ENCODE measurements at regions not wholly inside any gene's neighbourhood (a gene's known extent, or its start where the extent isn't known, plus 50 kb on each side); places are given as distances from the start of the nearest gene placed in this dataset.

- Histone ChIP-seq H3K27me3 (ENCODE audit: insufficient read depth, low read length, poor library complexity) (no peaks in the 10 kb centered on the region), H2BK5ac (ENCODE audit: low read length) (no peak overlapping the region), H3K27ac (ENCODE audit: low read depth, low read length) (no peak overlapping the region), H3K4ac (ENCODE audit: low read depth, low read length) (no peak overlapping the region), H3K79me2 (ENCODE audit: control insufficient read depth, insufficient read depth, low read length) (no peaks in the 10 kb centered on the region), H3K4me3 (ENCODE audit: low read length) (no peak overlapping the region), H3K4me1 (ENCODE audit: control insufficient read depth, low read depth, low read length) (no peaks in the 10 kb centered on the region), H4K8ac (ENCODE audit: low read depth, low read length) (no peak overlapping the region), H3K79me1 (ENCODE audit: low read length) (no peaks in the 10 kb centered on the region), H3K9ac (ENCODE audit: low read length) (no peak overlapping the region), H4K5ac (ENCODE audit: low read length) (no peak overlapping the region), H3K56ac (ENCODE audit: low read length) (no peak overlapping the region), H3K4me2 (ENCODE audit: low read length) (no peak overlapping the region), H2BK120ac (ENCODE audit: low read depth, low read length) (no peak overlapping the region), H3K23ac (ENCODE audit: low read length) (no peak overlapping the region), H2AK5ac (ENCODE audit: low read length) (no peak overlapping the region), H3K18ac (ENCODE audit: low read length) (no peak overlapping the region), H2BK15ac (replicated peaks; ENCODE audit: low read depth) (no peak overlapping the region), H3K36me3 (ENCODE audit: control insufficient read depth, insufficient read depth, low read length) (no peaks in the 10 kb centered on the region)
- DNase-seq, result no peak
- WGBS (ENCODE audit: extremely low coverage, insufficient coverage, low lambda C conversion rate), result no CpG with 5 or more reads among the region's 11 CpGs
These were observed 142.9 kb downstream of the ASCL1 start for GRCh38 chr12:103100257-103100831.

GRCh38 chr12:103102225-103102744 lies 144.8 kb downstream of the ASCL1 start:
- Histone ChIP-seq H3K4me1 (ENCODE audit: control insufficient read depth, low read depth, low read length) (no peaks in the 10 kb centered on the region), H3K56ac (ENCODE audit: low read length) (no peak overlapping the region), H2BK120ac (ENCODE audit: low read depth, low read length) (no peak overlapping the region), H2BK5ac (ENCODE audit: low read length) (no peak overlapping the region), H3K79me1 (ENCODE audit: low read length) (no peaks in the 10 kb centered on the region), H4K5ac (ENCODE audit: low read length) (no peak overlapping the region), H3K9ac (ENCODE audit: low read length) (no peak overlapping the region), H3K36me3 (ENCODE audit: control insufficient read depth, insufficient read depth, low read length) (no peaks in the 10 kb centered on the region), H3K4ac (ENCODE audit: low read depth, low read length) (no peak overlapping the region), H3K4me3 (ENCODE audit: low read length) (no peak overlapping the region), H3K79me2 (ENCODE audit: control insufficient read depth, insufficient read depth, low read length) (no peaks in the 10 kb centered on the region), H2AK5ac (ENCODE audit: low read length) (no peak overlapping the region), H3K18ac (ENCODE audit: low read length) (no peak overlapping the region), H3K23ac (ENCODE audit: low read length) (no peak overlapping the region), H3K27me3 (ENCODE audit: insufficient read depth, low read length, poor library complexity) (no peaks in the 10 kb centered on the region), H3K27ac (ENCODE audit: low read depth, low read length) (no peak overlapping the region), H3K4me2 (ENCODE audit: low read length) (no peak overlapping the region), H4K8ac (ENCODE audit: low read depth, low read length) (no peak overlapping the region), H2BK15ac (replicated peaks; ENCODE audit: low read depth) (no peak overlapping the region)
- WGBS (ENCODE audit: extremely low coverage, insufficient coverage, low lambda C conversion rate), result no CpG with 5 or more reads among the region's 2 CpGs
- DNase-seq, result no peak

GRCh38 chr12:103105971-103106597 lies 148.6 kb downstream of the ASCL1 start:
- no peak overlapping the region for H3K4ac ChIP-seq (ENCODE audit: low read depth, low read length)
- no peak overlapping the region for H3K9ac ChIP-seq (ENCODE audit: low read length)
- H3K79me1 ChIP-seq (ENCODE audit: low read length), result no peaks in the 10 kb centered on the region
- H2BK120ac ChIP-seq (ENCODE audit: low read depth, low read length), result no peak overlapping the region
- H3K56ac ChIP-seq (ENCODE audit: low read length), result no peak overlapping the region
- H4K5ac ChIP-seq (ENCODE audit: low read length), result no peak overlapping the region
- no peak for DNase-seq
- H3K4me2 ChIP-seq (ENCODE audit: low read length), result no peak overlapping the region
- WGBS (ENCODE audit: extremely low coverage, insufficient coverage, low lambda C conversion rate), result no CpG with 5 or more reads among the region's 2 CpGs
- no peak overlapping the region for H3K18ac ChIP-seq (ENCODE audit: low read length)
- H2BK15ac ChIP-seq (replicated peaks; ENCODE audit: low read depth), result no peak overlapping the region
- H3K36me3 ChIP-seq (ENCODE audit: control insufficient read depth, insufficient read depth, low read length), result no peaks in the 10 kb centered on the region
- H3K27me3 ChIP-seq (ENCODE audit: insufficient read depth, low read length, poor library complexity), result no peaks in the 10 kb centered on the region
- H3K4me3 ChIP-seq (ENCODE audit: low read length), result no peak overlapping the region
- no peaks in the 10 kb centered on the region for H3K4me1 ChIP-seq (ENCODE audit: control insufficient read depth, low read depth, low read length)
- no peaks in the 10 kb centered on the region for H3K79me2 ChIP-seq (ENCODE audit: control insufficient read depth, insufficient read depth, low read length)
- no peak overlapping the region for H2BK5ac ChIP-seq (ENCODE audit: low read length)
- no peak overlapping the region for H3K27ac ChIP-seq (ENCODE audit: low read depth, low read length)
- H3K23ac ChIP-seq (ENCODE audit: low read length), result no peak overlapping the region
- no peak overlapping the region for H4K8ac ChIP-seq (ENCODE audit: low read depth, low read length)
- H2AK5ac ChIP-seq (ENCODE audit: low read length), result no peak overlapping the region

GRCh38 chr12:103109861-103110260 lies 152.4 kb downstream of the ASCL1 start:
- Histone ChIP-seq H3K4ac (ENCODE audit: low read depth, low read length) (no peak overlapping the region), H4K8ac (ENCODE audit: low read depth, low read length) (no peak overlapping the region), H4K5ac (ENCODE audit: low read length) (no peak overlapping the region), H2BK15ac (replicated peaks; ENCODE audit: low read depth) (no peak overlapping the region), H3K27ac (ENCODE audit: low read depth, low read length) (no peak overlapping the region), H3K9ac (ENCODE audit: low read length) (no peak overlapping the region), H3K18ac (ENCODE audit: low read length) (no peak overlapping the region), H3K4me1 (ENCODE audit: control insufficient read depth, low read depth, low read length) (no peaks in the 10 kb centered on the region), H3K4me2 (ENCODE audit: low read length) (no peak overlapping the region), H2AK5ac (ENCODE audit: low read length) (no peak overlapping the region), H3K79me2 (ENCODE audit: control insufficient read depth, insufficient read depth, low read length) (no peaks in the 10 kb centered on the region), H3K79me1 (ENCODE audit: low read length) (no peaks in the 10 kb centered on the region), H2BK5ac (ENCODE audit: low read length) (no peak overlapping the region), H3K23ac (ENCODE audit: low read length) (no peak overlapping the region), H3K36me3 (ENCODE audit: control insufficient read depth, insufficient read depth, low read length) (no peaks in the 10 kb centered on the region), H2BK120ac (ENCODE audit: low read depth, low read length) (no peak overlapping the region), H3K4me3 (ENCODE audit: low read length) (no peak overlapping the region), H3K56ac (ENCODE audit: low read length) (no peak overlapping the region), H3K27me3 (ENCODE audit: insufficient read depth, low read length, poor library complexity) (no peaks in the 10 kb centered on the region)
- WGBS (ENCODE audit: extremely low coverage, insufficient coverage, low lambda C conversion rate), result no CpG with 5 or more reads among the region's 3 CpGs
- DNase-seq, result no peak

GRCh38 chr12:103114296-103115055 lies 157.0 kb downstream of the ASCL1 start:
- no peaks in the 10 kb centered on the region for H3K79me1 ChIP-seq (ENCODE audit: low read length)
- no peaks in the 10 kb centered on the region for H3K36me3 ChIP-seq (ENCODE audit: control insufficient read depth, insufficient read depth, low read length)
- no peak overlapping the region for H2AK5ac ChIP-seq (ENCODE audit: low read length)
- H3K27ac ChIP-seq (ENCODE audit: low read depth, low read length), result no peak overlapping the region
- H3K4me2 ChIP-seq (ENCODE audit: low read length), result no peak overlapping the region
- no peak overlapping the region for H3K4ac ChIP-seq (ENCODE audit: low read depth, low read length)
- H3K9ac ChIP-seq (ENCODE audit: low read length), result no peak overlapping the region
- H2BK120ac ChIP-seq (ENCODE audit: low read depth, low read length), result no peak overlapping the region
- WGBS (ENCODE audit: extremely low coverage, insufficient coverage, low lambda C conversion rate), result no CpG with 5 or more reads among the region's 5 CpGs
- H3K18ac ChIP-seq (ENCODE audit: low read length), result no peak overlapping the region
- no peak overlapping the region for H2BK5ac ChIP-seq (ENCODE audit: low read length)
- no peaks in the 10 kb centered on the region for H3K27me3 ChIP-seq (ENCODE audit: insufficient read depth, low read length, poor library complexity)
- no peak for DNase-seq
- H4K8ac ChIP-seq (ENCODE audit: low read depth, low read length), result no peak overlapping the region
- H3K4me1 ChIP-seq (ENCODE audit: control insufficient read depth, low read depth, low read length), result no peaks in the 10 kb centered on the region
- H4K5ac ChIP-seq (ENCODE audit: low read length), result no peak overlapping the region
- H2BK15ac ChIP-seq (replicated peaks; ENCODE audit: low read depth), result no peak overlapping the region
- H3K4me3 ChIP-seq (ENCODE audit: low read length), result no peak overlapping the region
- no peak overlapping the region for H3K23ac ChIP-seq (ENCODE audit: low read length)
- no peaks in the 10 kb centered on the region for H3K79me2 ChIP-seq (ENCODE audit: control insufficient read depth, insufficient read depth, low read length)
- no peak overlapping the region for H3K56ac ChIP-seq (ENCODE audit: low read length)
